ENCODE measurements at regions not wholly inside any gene's neighbourhood (a gene's known extent, or its start where the extent isn't known, plus 50 kb on each side); places are given as distances from the start of the nearest gene placed in this dataset.

GRCh38 chr16:73775841-73776388, 520.7 kb upstream of the PSMD7 start (continued):
- TF ChIP-seq ZNF462 (CRISPR knock-in tag; IDR thresholded peaks at IDR 0.05) (no peak), POLR2AphosphoS5 (IDR thresholded peaks at IDR 0.05; ENCODE audit: low read depth) (no peak), CREB1 (CRISPR knock-in tag; IDR thresholded peaks at IDR 0.05; ENCODE audit: low read depth) (no peak), ZNF331 (CRISPR knock-in tag; IDR thresholded peaks at IDR 0.05; ENCODE audit: low read depth) (no peak)

- no peaks in the 10 kb centered on the region for H3K4me1 ChIP-seq (ENCODE audit: insufficient read depth)
- no peak overlapping the region for H2AFZ ChIP-seq
- no peak for TF ChIP-seq REST (IDR thresholded peaks at IDR 0.05; ENCODE audit: unreplicated experiment)
- TF ChIP-seq CREB1 (CRISPR knock-in tag; IDR thresholded peaks at IDR 0.05; ENCODE audit: low read depth): no peak
- H3K79me2 ChIP-seq (replicated peaks; ENCODE audit: insufficient read depth): no peaks in the 10 kb centered on the region
- no peaks in the 10 kb centered on the region; the same call in 2 of the 3 replicates for H3K9me3 Mint-ChIP-seq
- ATAC-seq (no peak), DNase-seq (ENCODE audit: low spot score) (no peak)
- H3K4me2 ChIP-seq: no peak overlapping the region
- peaks cover 14% of the 10 kb centered on the region; the same call in 1 of the 2 replicates for H3K9me2 ChIP-seq (ENCODE audit: insufficient read depth)
- no peak overlapping the region for H3K4me3 Mint-ChIP-seq
- H3K36me3 ChIP-seq (ENCODE audit: insufficient read depth): no peaks in the 10 kb centered on the region
- no peak overlapping the region for H3K27ac ChIP-seq (ENCODE audit: low read depth)
- no peaks in the 10 kb centered on the region for H3F3A ChIP-seq (replicated peaks; ENCODE audit: low read depth)
- no peaks in the 10 kb centered on the region for H3K27me3 ChIP-seq (ENCODE audit: insufficient read depth)
- no peak overlapping the region for H3K27ac Mint-ChIP-seq
- peaks cover 4% of the 10 kb centered on the region; the same call in 2 of the 3 replicates for H3K4me1 Mint-ChIP-seq
- H3K27me3 Mint-ChIP-seq (ENCODE audit: insufficient read depth, low read depth, poor library complexity): no peaks in the 10 kb centered on the region
- H3K4me3 ChIP-seq: no peak overlapping the region
- H4K20me1 ChIP-seq (replicated peaks; ENCODE audit: insufficient read depth): no peaks in the 10 kb centered on the region
- H3K36me3 Mint-ChIP-seq (ENCODE audit: low read depth): no peaks in the 10 kb centered on the region; the same call in 2 of the 3 replicates
Observed at GRCh38 chr16:73771196-73772064, 525.2 kb upstream of the PSMD7 start.
